B cell (primary cell): ENCODE measurements at regions not wholly inside any gene's neighbourhood (a gene's known extent, or its start where the extent isn't known, plus 50 kb on each side); places are given as distances from the start of the nearest gene placed in this dataset.

Source experiments
- ATAC-seq: fragments of 200-7000 bp; cut with Tn5 transposase; one replicate; pipeline ENCODE4 v1.10.0; 2021; ENCODE audit warnings: low read depth, mild to moderate bottlenecking, moderate number of reproducible peaks, moderate library complexity
- CTCF ChIA-PET: fragments of 350-600 bp; sonication (Branson Sonifier 250); formaldehyde crosslinking; loops from one replicate; lab custom pipeline; 2021; ENCODE audit warnings: antibody characterized with exemption, inconsistent platforms; lab: Charles Lee
- POLR2A ChIA-PET: fragments of 350-600 bp; sonication (Branson Sonifier 250); formaldehyde crosslinking; loops from one replicate; lab custom pipeline; 2021; ENCODE audit warnings: antibody characterized with exemption; lab: Charles Lee
- DNase-seq: peaks from one replicate; pipeline ENCODE4 v3.0.0; 2013
- H2AFZ ChIP-seq: 2 replicates; pipeline ENCODE4 v1.6.1; 2012; ENCODE audit warnings: mild to moderate bottlenecking, low read depth, low read length; ENCODE audit not compliant: insufficient read depth, poor library complexity, severe bottlenecking
- H3K27ac ChIP-seq, 2 donors: 1 replicate in 1 of 2; 2 replicates in 1 of 2; pipeline ENCODE4 v1.5.1; 2012 to 2013; ENCODE audit warnings: low read length in 2 of 2, mild to moderate bottlenecking in 2 of 2, moderate library complexity in 1 of 2
- H3K27me3 ChIP-seq, 4 experiments: fragments of 200-600 bp in 1 of 4; sonication (generic) in 1 of 4; replicated peaks in 1 of 4; 1 replicate in 2 of 4; 2 replicates in 2 of 4; pipeline versions ENCODE4 v1.6.1 to v1.7.0; 2013 to 2016; ENCODE audit warnings: low read length in 3 of 4, mild to moderate bottlenecking in 2 of 4, mixed read lengths in 1 of 4, moderate library complexity in 1 of 4; ENCODE audit not compliant: insufficient read depth in 4 of 4, control insufficient read depth in 3 of 4; ENCODE audit errors: control extremely low read depth in 1 of 4
- H3K36me3 ChIP-seq, 2 experiments: replicated peaks in 1 of 2; 1 replicate in 1 of 2; 2 replicates in 1 of 2; pipeline versions ENCODE4 v1.6.1 to v1.7.1; 2013; ENCODE audit warnings: low read length in 1 of 2; ENCODE audit not compliant: insufficient read depth in 2 of 2, control insufficient read depth in 1 of 2; ENCODE audit errors: control extremely low read depth in 1 of 2, extremely low read depth in 1 of 2
- H3K4me1 ChIP-seq, 2 donors: fragments of 200-600 bp in 1 of 2; sonication (generic) in 1 of 2; 1 replicate in 1 of 2; 2 replicates in 1 of 2; pipeline versions ENCODE4 v1.5.1 to v1.6.1; 2013 to 2017; ENCODE audit warnings: low read length in 2 of 2; ENCODE audit not compliant: control insufficient read depth in 2 of 2, insufficient read depth in 2 of 2
- H3K4me2 ChIP-seq: replicated peaks from 2 replicates; pipeline ENCODE3; 2012; ENCODE audit warnings: mild to moderate bottlenecking, low read depth, low read length; ENCODE audit not compliant: poor library complexity, severe bottlenecking
- H3K4me3 ChIP-seq, 5 experiments: fragments of 200-600 bp in 1 of 5; sonication (generic) in 1 of 5; 1 replicate in 3 of 5; 2 replicates in 2 of 5; pipeline versions ENCODE4 v1.5.1 to v1.7.0; 2011 to 2016; ENCODE audit warnings: low read length in 4 of 5, mild to moderate bottlenecking in 4 of 5, low read depth in 2 of 5, control low read depth in 1 of 5, moderate library complexity in 1 of 5; ENCODE audit not compliant: insufficient read depth in 1 of 5; ENCODE audit errors: control extremely low read depth in 1 of 5, extremely low read depth in 1 of 5
- H3K79me2 ChIP-seq: fragments of 200-600 bp; sonication (generic); one replicate; pipeline ENCODE4 v1.6.0; 2016; ENCODE audit warnings: low read length; ENCODE audit not compliant: control insufficient read depth, insufficient read depth
- H3K9ac ChIP-seq: fragments of 200-600 bp; sonication (generic); 2 replicates; pipeline ENCODE4 v1.6.1; 2017; ENCODE audit warnings: mild to moderate bottlenecking, low read length, moderate library complexity
- H3K9me3 ChIP-seq, 3 donors: one replicate each; pipeline versions ENCODE4 v1.6.1 to v1.7.1; 2013; ENCODE audit warnings: low read length in 2 of 3; ENCODE audit not compliant: control insufficient read depth in 2 of 3, insufficient read depth in 1 of 3; ENCODE audit errors: control extremely low read depth in 1 of 3
- H4K20me1 ChIP-seq: 2 replicates; pipeline ENCODE4 v1.6.0; 2012; ENCODE audit warnings: mild to moderate bottlenecking, low read length; ENCODE audit not compliant: insufficient read depth, control insufficient read depth, poor library complexity, severe bottlenecking
- H3K27ac Mint-ChIP-seq: one replicate; pipeline ENCODE4 v1.8.0; 2021; ENCODE audit warnings: mixed read lengths
- H3K27me3 Mint-ChIP-seq: one replicate; pipeline ENCODE4 v1.8.0; 2021; ENCODE audit warnings: mixed read lengths
- H3K4me1 Mint-ChIP-seq: one replicate; pipeline ENCODE4 v1.8.0; 2021; ENCODE audit warnings: mixed read lengths
- H3K4me3 Mint-ChIP-seq: one replicate; pipeline ENCODE4 v1.8.0; 2021; ENCODE audit warnings: mixed read lengths
- H3K9me3 Mint-ChIP-seq: one replicate; pipeline ENCODE4 v1.8.0; 2022; ENCODE audit warnings: mixed read lengths; ENCODE audit not compliant: insufficient read depth
- CTCF ChIP-seq: fragments of 200-600 bp; IDR thresholded peaks from one replicate; pipeline ENCODE4 v1.8.0; 2022; ENCODE audit warnings: antibody characterized with exemption, mild to moderate bottlenecking
- EZH2 ChIP-seq: IDR thresholded peaks from 2 replicates; pipeline ENCODE4 v1.6.1; 2012; ENCODE audit warnings: borderline replicate concordance, low read depth, mild to moderate bottlenecking, moderate library complexity, low read length; ENCODE audit not compliant: insufficient read depth, poor library complexity, severe bottlenecking
- WGBS: methylation state at CpG from one replicate; pipeline ENCODE4 v1.1.5; 2013; ENCODE audit warnings: missing lambda C conversion rate; ENCODE audit not compliant: insufficient coverage; 5-methylcytosine and 5-hydroxymethylcytosine counted together
- intact Hi-C: fragments of 100-400 bp; cut with micrococcal nuclease; formaldehyde crosslinking; loops from one replicate; pipeline ENCODE4 v1.10.0; 2022

GRCh38 chr14:65934070-65934435 is 521.5 kb downstream of the FUT8 start:
- ChIA-PET CTCF (no interaction called here), POLR2A (no interaction called here)
- ATAC-seq (no peak), DNase-seq (no peak)
- Mint-ChIP-seq H3K9me3 (no peaks in the 10 kb centered on the region), H3K27ac (no peak overlapping the region), H3K4me3 (no peak overlapping the region), H3K4me1 (no peaks in the 10 kb centered on the region), H3K27me3 (peaks cover 20% of the 10 kb centered on the region)
- 94% methylated on average over 5 of the region's 5 CpGs for WGBS
- Histone ChIP-seq H3K4me1 (no peaks in the 10 kb centered on the region), H3K4me2 (no peak overlapping the region), H2AFZ (no peak overlapping the region), H3K79me2 (no peaks in the 10 kb centered on the region), H3K9me3 (no peaks in the 10 kb centered on the region), H3K27me3 (peaks cover 0 to 17% (median 0%) of the 10 kb centered on the region in 4 experiments), H3K36me3 (no peaks in the 10 kb centered on the region), H3K9ac (no peak overlapping the region), H3K27ac (no peak overlapping the region), H3K4me3 (no peak overlapping the region), H4K20me1 (no peaks in the 10 kb centered on the region)
- TF ChIP-seq CTCF: no peak
- no peak for TF ChIP-seq EZH2
- intact Hi-C loops: no loop called here

- Histone ChIP-seq H3K27me3 (peaks cover 0 to 12% (median 0%) of the 10 kb centered on the region in 4 experiments), H3K36me3 (no peaks in the 10 kb centered on the region), H3K9ac (no peak overlapping the region), H4K20me1 (no peaks in the 10 kb centered on the region), H3K4me3 (no peak overlapping the region), H3K79me2 (no peaks in the 10 kb centered on the region), H3K4me1 (no peaks in the 10 kb centered on the region), H3K4me2 (no peak overlapping the region), H2AFZ (no peak overlapping the region), H3K27ac (no peak overlapping the region), H3K9me3 (no peaks in the 10 kb centered on the region)
- no peak for DNase-seq
- H3K4me3 Mint-ChIP-seq: no peak overlapping the region
- H3K9me3 Mint-ChIP-seq: no peaks in the 10 kb centered on the region
- no CpG with 5 or more reads among the region's 3 CpGs for WGBS
- ATAC-seq: no peak
- no peaks in the 10 kb centered on the region for H3K4me1 Mint-ChIP-seq
- TF ChIP-seq EZH2 (no peak), CTCF (no peak)
- peaks cover 21% of the 10 kb centered on the region for H3K27me3 Mint-ChIP-seq
- ChIA-PET CTCF (no interaction called here), POLR2A (no interaction called here)
- H3K27ac Mint-ChIP-seq: no peak overlapping the region
- intact Hi-C loops: no loop called here
These were observed 523.9 kb downstream of the FUT8 start for GRCh38 chr14:65936342-65936975.
